Right lobe of liver (tissue), 6 donors: ENCODE measurements at regions not wholly inside any gene's neighbourhood (a gene's known extent, or its start where the extent isn't known, plus 50 kb on each side); places are given as distances from the start of the nearest gene placed in this dataset.
"Not testable (repeated sequence)": the region's sequence is repeated elsewhere in the genome, so short reads cannot be mapped to it uniquely, and the experiment has no call there.

ENCODE experiments used
- ATAC-seq, 4 donors: fragments of 200-7000 bp; cut with Tn5 transposase; one replicate each; pipeline ENCODE4 v1.9.1; 2020; ENCODE audit warnings: mild to moderate bottlenecking in 4 of 4, moderate library complexity in 4 of 4
- DNase-seq, 3 donors: peaks; one replicate each; pipeline ENCODE4 v3.0.0-alpha.2; 2020
- H3K27ac ChIP-seq, 3 donors: fragments of 200-600 bp; one replicate each; pipeline ENCODE4 v1.8.0; 2022
- H3K27me3 ChIP-seq, 2 donors: fragments of 200-600 bp; one replicate each; pipeline ENCODE4 v1.8.0; 2022
- H3K36me3 ChIP-seq, 4 donors: fragments of 200-600 bp; sonication (generic) in 1 of 4; one replicate each; pipeline versions ENCODE4 v1.5.1 to v1.8.0; 2017 to 2022; ENCODE audit warnings: control low read depth in 1 of 4
- H3K4me1 ChIP-seq, 4 donors: fragments of 200-600 bp; sonication (generic) in 1 of 4; one replicate each; pipeline versions ENCODE4 v1.5.1 to v1.8.0; 2017 to 2022; ENCODE audit warnings: control low read depth in 1 of 4
- H3K4me3 ChIP-seq, 3 donors: fragments of 200-600 bp; one replicate each; pipeline ENCODE4 v1.8.0; 2022
- H3K9me3 ChIP-seq, 4 donors: fragments of 200-600 bp; sonication (generic) in 1 of 4; one replicate each; pipeline versions ENCODE4 v1.5.1 to v1.8.0; 2017 to 2022; ENCODE audit warnings: control low read depth in 1 of 4
- POLR2A ChIP-seq: fragments of 450-650 bp; IDR thresholded peaks from one replicate; pipeline ENCODE4 v1.6.1; 2017; ENCODE audit warnings: antibody characterized with exemption, mild to moderate bottlenecking
- WGBS: methylation state at CpG from one replicate; pipeline ENCODE4 v1.1.6; 2018; ENCODE audit warnings: low coverage, low lambda C conversion rate; ENCODE audit not compliant: insufficient coverage; ENCODE audit errors: missing lambda C conversion rate; 5-methylcytosine and 5-hydroxymethylcytosine counted together
- intact Hi-C, 2 donors: fragments of 100-400 bp; cut with DNase I; formaldehyde crosslinking; loops; one replicate each; pipeline versions ENCODE4 v1.11.2 to v1.14.1; 2022
- TF ChIP-seq, protein P1 (sequence below), 4 donors: fragments of 200-600 bp in 3 of 4; fragments of 450-650 bp in 1 of 4; IDR thresholded peaks; one replicate each; pipeline versions ENCODE4 v1.5.1 to v1.8.0; 2016 to 2022; ENCODE audit warnings: antibody characterized with exemption in 4 of 4, mild to moderate bottlenecking in 2 of 4
- donor health status: DM: no; HTN: yes; CAD: no.
- donor health status: DM: no; HTN: no; CAD: no.
- donor health status: DM: no; HTN: no; CAD: no.
- donor health status: DM: no; HTN: yes; CAD: no.
- donor health status: DM: no; HTN: yes; CAD: no.

DNA sequence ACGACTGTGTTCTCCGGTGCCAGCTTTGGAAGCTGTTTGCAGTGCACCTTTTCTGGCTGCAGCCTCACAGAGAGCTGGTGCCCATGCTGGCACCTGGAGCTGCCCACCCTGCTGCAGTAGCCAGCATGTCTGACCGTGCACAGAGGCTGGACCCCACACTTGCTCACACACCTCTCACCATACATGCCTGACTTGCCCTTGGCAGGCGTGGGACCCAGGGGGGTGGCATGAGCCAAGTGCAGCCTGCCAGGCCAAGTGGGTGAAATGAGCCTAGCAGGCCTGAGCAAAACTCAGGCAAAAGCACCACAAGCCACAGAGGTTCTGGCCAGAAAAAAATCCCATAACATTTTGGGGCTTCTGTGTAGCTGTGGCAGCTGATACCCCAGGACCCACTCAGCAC lies 258.8 kb downstream of the XPNPEP1 start:
- intact Hi-C loops, result no loop called here
- no peak overlapping the region for H3K4me3 ChIP-seq
- TF ChIP-seq, protein P1, sequence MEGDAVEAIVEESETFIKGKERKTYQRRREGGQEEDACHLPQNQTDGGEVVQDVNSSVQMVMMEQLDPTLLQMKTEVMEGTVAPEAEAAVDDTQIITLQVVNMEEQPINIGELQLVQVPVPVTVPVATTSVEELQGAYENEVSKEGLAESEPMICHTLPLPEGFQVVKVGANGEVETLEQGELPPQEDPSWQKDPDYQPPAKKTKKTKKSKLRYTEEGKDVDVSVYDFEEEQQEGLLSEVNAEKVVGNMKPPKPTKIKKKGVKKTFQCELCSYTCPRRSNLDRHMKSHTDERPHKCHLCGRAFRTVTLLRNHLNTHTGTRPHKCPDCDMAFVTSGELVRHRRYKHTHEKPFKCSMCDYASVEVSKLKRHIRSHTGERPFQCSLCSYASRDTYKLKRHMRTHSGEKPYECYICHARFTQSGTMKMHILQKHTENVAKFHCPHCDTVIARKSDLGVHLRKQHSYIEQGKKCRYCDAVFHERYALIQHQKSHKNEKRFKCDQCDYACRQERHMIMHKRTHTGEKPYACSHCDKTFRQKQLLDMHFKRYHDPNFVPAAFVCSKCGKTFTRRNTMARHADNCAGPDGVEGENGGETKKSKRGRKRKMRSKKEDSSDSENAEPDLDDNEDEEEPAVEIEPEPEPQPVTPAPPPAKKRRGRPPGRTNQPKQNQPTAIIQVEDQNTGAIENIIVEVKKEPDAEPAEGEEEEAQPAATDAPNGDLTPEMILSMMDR (IDR thresholded peaks at IDR 0.05), result no peak
- TF ChIP-seq POLR2A, result no peak
- no peak for ATAC-seq
- H3K27me3 ChIP-seq, result no peaks in the 10 kb centered on the region
- no peaks in the 10 kb centered on the region for H3K36me3 ChIP-seq
- H3K27ac ChIP-seq, result no peak overlapping the region
- no peaks in the 10 kb centered on the region for H3K9me3 ChIP-seq
- no peaks in the 10 kb centered on the region for H3K4me1 ChIP-seq
- no peak for DNase-seq
- WGBS, result 100% methylated on average over 2 of the region's 4 CpGs

DNA sequence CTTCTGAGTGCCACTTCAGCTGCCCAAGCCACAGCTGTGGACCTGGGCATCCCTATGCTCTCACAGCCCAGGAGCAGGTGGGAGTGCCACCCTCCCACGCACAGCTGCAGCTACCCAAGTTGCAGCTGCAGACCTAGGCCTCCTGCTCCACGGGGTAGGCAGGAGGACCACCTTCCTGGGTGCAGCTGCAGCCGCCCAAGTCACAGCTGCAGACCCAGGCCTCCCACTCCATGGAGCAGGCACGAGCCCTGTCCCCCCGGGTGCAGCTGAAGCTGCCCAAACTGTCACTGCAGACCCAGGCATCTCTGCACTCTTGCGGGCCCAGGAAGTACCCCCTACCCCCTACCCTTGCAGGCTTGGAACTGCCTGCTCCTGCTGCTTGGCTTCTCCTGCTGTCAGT lies 260.2 kb downstream of the XPNPEP1 start:
- no peaks in the 10 kb centered on the region for H3K27me3 ChIP-seq
- intact Hi-C loops, result no loop called here
- H3K4me1 ChIP-seq, result no peaks in the 10 kb centered on the region
- H3K36me3 ChIP-seq, result no peaks in the 10 kb centered on the region
- DNase-seq (no peak), ATAC-seq (peak in 1 of 4 donors; percentile 21)
- H3K27ac ChIP-seq, result no peak overlapping the region
- H3K4me3 ChIP-seq, result no peak overlapping the region
- TF ChIP-seq POLR2A, result no peak
- TF ChIP-seq, protein P1 (IDR thresholded peaks at IDR 0.05), result no peak
- WGBS, result no CpG with 5 or more reads among the region's 6 CpGs
- no peaks in the 10 kb centered on the region for H3K9me3 ChIP-seq

DNA sequence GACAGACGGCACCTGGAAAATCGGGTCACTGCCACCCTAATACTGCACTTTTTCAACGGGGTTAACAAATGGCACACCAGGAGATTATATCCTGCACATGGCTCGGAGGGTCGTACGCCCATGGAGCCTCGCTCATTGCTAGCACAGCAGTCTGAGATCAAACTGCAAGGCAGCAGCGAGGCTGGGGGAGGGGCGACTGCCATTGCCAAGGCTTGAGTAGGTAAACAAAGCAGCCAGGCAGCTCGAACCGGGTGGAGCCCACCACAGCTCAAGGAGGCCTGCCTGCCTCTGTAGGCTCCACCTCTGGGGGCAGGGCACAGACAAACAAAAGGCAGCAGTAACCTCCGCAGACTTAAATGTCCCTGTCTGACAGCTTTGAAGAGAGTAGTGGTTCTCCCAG lies 270.7 kb downstream of the XPNPEP1 start:
- H3K36me3 ChIP-seq, H3K27me3 ChIP-seq, H3K4me3 ChIP-seq, H3K9me3 ChIP-seq, DNase-seq, H3K27ac ChIP-seq, ATAC-seq, intact Hi-C loops, H3K4me1 ChIP-seq: not testable (repeated sequence)
- WGBS, result no CpG with 5 or more reads among the region's 12 CpGs

DNA sequence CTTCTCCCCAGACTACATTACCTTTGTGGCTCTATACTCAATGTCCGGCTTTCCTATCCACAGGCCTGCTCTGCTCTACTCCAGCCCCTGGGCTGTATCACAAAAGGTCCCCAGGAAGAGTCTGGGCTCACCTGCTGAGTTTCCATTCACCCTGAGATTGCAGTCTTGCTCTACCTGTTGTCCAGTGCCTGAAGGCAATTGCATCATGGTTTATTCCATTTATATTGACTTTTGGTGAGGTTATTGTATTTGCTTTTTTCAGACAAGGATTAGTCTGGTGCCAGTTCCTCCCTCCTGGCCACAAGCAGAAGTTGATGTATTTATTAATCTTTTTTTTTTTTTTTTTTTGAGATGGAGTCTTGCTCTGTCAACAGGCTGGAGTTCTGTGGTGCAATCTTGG lies 273.1 kb downstream of the XPNPEP1 start:
- no peak for DNase-seq
- intact Hi-C loops, result no loop called here
- Histone ChIP-seq H3K27me3 (no peaks in the 10 kb centered on the region), H3K9me3 (no peaks in the 10 kb centered on the region), H3K27ac (no peak overlapping the region), H3K36me3 (no peaks in the 10 kb centered on the region), H3K4me3 (no peak overlapping the region), H3K4me1 (no peaks in the 10 kb centered on the region)
- TF ChIP-seq POLR2A, result no peak
- TF ChIP-seq, protein P1 (IDR thresholded peaks at IDR 0.05), result no peak
- 33% methylated on average over 1 of the region's 1 CpG for WGBS
- ATAC-seq, result no peak

DNA sequence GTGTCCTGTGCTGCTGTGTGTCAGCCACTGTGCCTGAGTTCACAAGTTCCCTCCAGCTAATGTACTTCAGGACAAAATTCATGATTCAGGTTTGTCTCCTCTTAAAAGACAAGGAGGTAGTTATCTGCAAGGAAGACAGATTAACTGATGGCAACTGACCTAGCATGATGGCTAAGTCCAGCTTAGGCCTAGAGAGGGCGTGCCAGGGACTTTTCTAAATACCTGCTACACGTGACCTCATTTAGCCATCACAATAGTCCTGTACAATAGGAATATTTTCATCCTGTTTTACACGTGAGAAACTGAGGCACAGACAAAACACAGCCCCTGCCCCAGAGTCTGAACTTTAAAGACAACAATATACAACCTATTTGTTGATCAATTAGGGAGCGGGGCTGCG lies 275.7 kb downstream of the XPNPEP1 start:
- DNase-seq, result no peak

More for the DNA sequence above, 275.7 kb downstream of the XPNPEP1 start:
- 38% methylated on average over 5 of the region's 5 CpGs for WGBS
- Histone ChIP-seq H3K4me1 (no peaks in the 10 kb centered on the region), H3K4me3 (no peak overlapping the region), H3K9me3 (no peaks in the 10 kb centered on the region), H3K36me3 (no peaks in the 10 kb centered on the region), H3K27ac (no peak overlapping the region), H3K27me3 (no peaks in the 10 kb centered on the region)
- intact Hi-C loops, result no loop called here
- ATAC-seq, result no peak
- no peak for TF ChIP-seq POLR2A
- TF ChIP-seq, protein P1 (IDR thresholded peaks at IDR 0.05), result no peak
